Large intestine (tissue), 3 donors: ENCODE measurements at regions not wholly inside any gene's neighbourhood (a gene's known extent, or its start where the extent isn't known, plus 50 kb on each side); places are given as distances from the start of the nearest gene placed in this dataset.
"Not testable (repeated sequence)": the region's sequence is repeated elsewhere in the genome, so short reads cannot be mapped to it uniquely, and the experiment has no call there.

ENCODE experiments used
- DNase-seq, 2 donors: peaks; one replicate each; pipeline versions ENCODE4 v3.0.0 to v3.0.0-alpha.2; 2013
- H3K27ac ChIP-seq: one replicate; pipeline ENCODE4 v1.5.1; 2013; ENCODE audit warnings: low read length
- H3K27me3 ChIP-seq: 2 replicates; pipeline ENCODE4 v1.6.1; 2013; ENCODE audit warnings: low read length; ENCODE audit not compliant: control insufficient read depth, insufficient read depth
- H3K36me3 ChIP-seq: 2 replicates; pipeline ENCODE4 v1.6.1; 2013; ENCODE audit warnings: low read length; ENCODE audit not compliant: control insufficient read depth, insufficient read depth
- H3K4me1 ChIP-seq: one replicate; pipeline ENCODE4 v1.6.1; 2013; ENCODE audit warnings: low read length; ENCODE audit not compliant: control insufficient read depth, insufficient read depth
- H3K4me3 ChIP-seq: one replicate; pipeline ENCODE4 v1.5.1; 2013; ENCODE audit warnings: low read length
- H3K9me3 ChIP-seq: one replicate; pipeline ENCODE4 v1.6.1; 2013; ENCODE audit warnings: mild to moderate bottlenecking, low read depth, low read length, moderate library complexity; ENCODE audit not compliant: control insufficient read depth
- WGBS: methylation state at CpG from one replicate; pipeline ENCODE4 v1.1.5; 2013; ENCODE audit warnings: low lambda C conversion rate; ENCODE audit not compliant: insufficient coverage; 5-methylcytosine and 5-hydroxymethylcytosine counted together

DNA sequence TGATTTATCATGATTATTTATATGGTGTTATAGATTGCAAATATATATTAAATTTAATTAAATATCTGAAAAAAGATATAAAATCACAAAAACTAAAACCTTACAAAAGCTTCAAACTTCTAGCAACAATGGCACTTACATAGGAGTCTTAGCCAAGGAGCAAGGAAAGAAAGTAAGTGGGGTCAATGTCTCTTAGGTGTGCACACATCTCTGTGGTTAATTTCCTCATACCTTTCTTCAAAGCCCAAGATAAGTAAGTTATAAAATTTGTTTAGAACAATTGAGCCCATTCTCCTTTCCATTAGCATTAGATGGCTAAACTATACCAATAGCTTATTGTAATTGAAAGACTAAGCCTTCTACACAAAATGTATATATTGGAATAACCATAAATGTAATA is 161.6 kb upstream of the PDE4D start:
- Histone ChIP-seq H3K36me3 (no peaks in the 10 kb centered on the region), H3K9me3 (no peaks in the 10 kb centered on the region), H3K27me3 (no peaks in the 10 kb centered on the region), H3K4me1 (no peaks in the 10 kb centered on the region), H3K27ac (no peak overlapping the region), H3K4me3 (no peak overlapping the region)
- DNase-seq = peak; percentile 9 to 47

DNA sequence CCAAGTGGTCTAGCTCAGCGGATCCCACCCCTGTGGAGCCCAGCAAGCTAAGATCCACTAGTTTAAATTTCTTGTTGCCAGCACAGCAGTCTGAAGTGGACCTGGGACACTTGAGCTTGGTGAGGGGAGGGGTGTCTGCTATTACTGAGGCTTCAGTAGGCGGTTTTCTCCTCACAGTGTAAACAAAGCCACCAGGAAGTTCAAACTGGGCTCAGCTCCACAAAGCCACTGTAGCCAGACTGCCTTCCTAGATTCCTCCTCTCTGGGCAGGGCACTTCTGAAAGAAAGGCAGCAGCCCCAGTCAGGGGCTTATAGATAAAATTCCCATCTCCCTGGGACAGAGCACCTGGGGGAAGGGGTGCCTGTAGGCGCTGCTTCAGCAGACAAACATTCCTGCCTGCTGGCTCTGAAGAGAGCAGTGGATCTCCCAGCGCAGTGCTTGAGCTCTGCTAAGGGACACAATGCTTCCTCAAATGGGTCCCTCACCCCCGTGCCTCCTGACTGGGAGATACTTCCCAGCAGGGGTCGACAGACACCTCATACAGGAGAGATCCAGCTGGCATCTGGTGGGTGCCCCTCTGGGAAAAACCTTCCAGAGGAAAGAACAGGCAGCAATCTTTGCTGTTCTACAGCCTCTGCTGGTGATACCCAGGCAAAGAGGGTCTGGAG is 148.6 kb upstream of the PDE4D start:
- not testable (repeated sequence) for H3K27ac ChIP-seq, H3K36me3 ChIP-seq, DNase-seq, H3K4me1 ChIP-seq, H3K27me3 ChIP-seq, H3K4me3 ChIP-seq, H3K9me3 ChIP-seq
- no CpG with 5 or more reads among the region's 6 CpGs for WGBS

- H3K4me1 ChIP-seq, H3K9me3 ChIP-seq, DNase-seq, H3K27me3 ChIP-seq, H3K27ac ChIP-seq, H3K4me3 ChIP-seq, H3K36me3 ChIP-seq: not testable (repeated sequence)
- WGBS = no CpG with 5 or more reads among the region's 8 CpGs
Observed at GRCh38 chr5:60041508-60041907, 148.0 kb upstream of the PDE4D start.

GRCh38 chr5:60036192-60036938 is 142.8 kb upstream of the PDE4D start:
- WGBS = 34% methylated on average over 3 of the region's 6 CpGs
- peak in 1 of 2 donors; percentile 3 for DNase-seq

GRCh38 chr5:60026161-60026560 is 132.6 kb upstream of the PDE4D start:
- no peaks in the 10 kb centered on the region for H3K36me3 ChIP-seq
- no peak for DNase-seq
- H3K27me3 ChIP-seq = no peaks in the 10 kb centered on the region
- H3K9me3 ChIP-seq = no peaks in the 10 kb centered on the region
- 83% methylated on average over 1 of the region's 2 CpGs for WGBS
- H3K4me1 ChIP-seq = no peaks in the 10 kb centered on the region
- H3K4me3 ChIP-seq = no peak overlapping the region
- H3K27ac ChIP-seq = no peak overlapping the region

More at GRCh38 chr5:60036192-60036938, 142.8 kb upstream of the PDE4D start:
- Histone ChIP-seq H3K27ac (no peak overlapping the region), H3K9me3 (no peaks in the 10 kb centered on the region), H3K4me3 (no peak overlapping the region), H3K27me3 (no peaks in the 10 kb centered on the region), H3K4me1 (no peaks in the 10 kb centered on the region), H3K36me3 (no peaks in the 10 kb centered on the region)

GRCh38 chr5:60024104-60024503 is 130.6 kb upstream of the PDE4D start:
- Histone ChIP-seq H3K27ac (no peak overlapping the region), H3K4me1 (no peaks in the 10 kb centered on the region), H3K36me3 (no peaks in the 10 kb centered on the region), H3K4me3 (no peak overlapping the region), H3K9me3 (no peaks in the 10 kb centered on the region), H3K27me3 (no peaks in the 10 kb centered on the region)
- DNase-seq = no peak

DNA sequence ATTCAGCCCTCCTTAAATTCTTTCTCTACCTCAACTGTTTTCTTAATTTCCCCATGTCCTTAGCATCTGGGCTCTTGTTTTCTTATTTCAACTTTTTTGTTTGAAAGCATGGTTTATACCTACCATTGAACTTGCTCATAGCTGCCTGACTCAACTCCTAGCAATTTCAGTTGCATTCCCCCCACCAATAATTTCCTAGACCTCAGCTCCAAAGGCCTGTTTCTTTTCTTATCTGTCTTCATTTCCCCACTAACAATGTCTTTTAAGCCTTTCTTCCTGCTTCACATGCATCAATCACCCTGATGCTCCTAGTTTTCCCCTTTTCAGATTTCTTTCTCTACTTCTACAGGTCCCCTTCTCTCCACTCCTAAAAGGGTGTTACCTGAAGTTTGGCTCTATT is 129.7 kb upstream of the PDE4D start:
- H3K4me3 ChIP-seq = no peak overlapping the region
- H3K9me3 ChIP-seq = no peaks in the 10 kb centered on the region
- DNase-seq = no peak
- no peaks in the 10 kb centered on the region for H3K27me3 ChIP-seq
- no peaks in the 10 kb centered on the region for H3K36me3 ChIP-seq
- H3K4me1 ChIP-seq = no peaks in the 10 kb centered on the region
- no peak overlapping the region for H3K27ac ChIP-seq

- no peaks in the 10 kb centered on the region for H3K27me3 ChIP-seq
- no peaks in the 10 kb centered on the region for H3K9me3 ChIP-seq
- H3K4me3 ChIP-seq = no peak overlapping the region
- no peak for DNase-seq
- no peak overlapping the region for H3K27ac ChIP-seq
- H3K36me3 ChIP-seq = no peaks in the 10 kb centered on the region
- H3K4me1 ChIP-seq = no peaks in the 10 kb centered on the region
Observed at GRCh38 chr5:60020457-60020856, 126.9 kb upstream of the PDE4D start.

GRCh38 chr5:60018960-60019359 is 125.4 kb upstream of the PDE4D start:
- not testable (repeated sequence) for H3K4me1 ChIP-seq, H3K27me3 ChIP-seq, H3K27ac ChIP-seq, H3K36me3 ChIP-seq, DNase-seq, H3K4me3 ChIP-seq, H3K9me3 ChIP-seq
- no CpG with 5 or more reads among the region's 1 CpG for WGBS

- no peak for DNase-seq
- Histone ChIP-seq H3K4me3 (no peak overlapping the region), H3K9me3 (no peaks in the 10 kb centered on the region), H3K27me3 (no peaks in the 10 kb centered on the region), H3K36me3 (no peaks in the 10 kb centered on the region), H3K4me1 (no peaks in the 10 kb centered on the region), H3K27ac (no peak overlapping the region)
Observed at GRCh38 chr5:60018091-60018490, 124.6 kb upstream of the PDE4D start.

GRCh38 chr5:60014331-60014730 is 120.8 kb upstream of the PDE4D start:
- no peaks in the 10 kb centered on the region for H3K27me3 ChIP-seq
- WGBS = 70% methylated on average over 2 of the region's 2 CpGs
- no peak overlapping the region for H3K4me3 ChIP-seq
- DNase-seq = no peak
- no peaks in the 10 kb centered on the region for H3K36me3 ChIP-seq
- no peak overlapping the region for H3K27ac ChIP-seq
- H3K4me1 ChIP-seq = no peaks in the 10 kb centered on the region
- H3K9me3 ChIP-seq = no peaks in the 10 kb centered on the region
